KBM-7 (cell line): ENCODE measurements at regions not wholly inside any gene's neighbourhood (a gene's known extent, or its start where the extent isn't known, plus 50 kb on each side); places are given as distances from the start of the nearest gene placed in this dataset.

Experiments
- DNase-seq: peaks from one replicate; pipeline ENCODE4 v3.0.0-alpha.2; 2015
- in situ Hi-C: fragments of 300-500 bp; cut with MboI; formaldehyde crosslinking; loops from 2 replicates; pipeline ENCODE4 v1.14.3; 2020; ENCODE audit warnings: low sequenced_read_pairs, low pct_unique_long_range_greater_than_20kb, mixed read lengths

DNA sequence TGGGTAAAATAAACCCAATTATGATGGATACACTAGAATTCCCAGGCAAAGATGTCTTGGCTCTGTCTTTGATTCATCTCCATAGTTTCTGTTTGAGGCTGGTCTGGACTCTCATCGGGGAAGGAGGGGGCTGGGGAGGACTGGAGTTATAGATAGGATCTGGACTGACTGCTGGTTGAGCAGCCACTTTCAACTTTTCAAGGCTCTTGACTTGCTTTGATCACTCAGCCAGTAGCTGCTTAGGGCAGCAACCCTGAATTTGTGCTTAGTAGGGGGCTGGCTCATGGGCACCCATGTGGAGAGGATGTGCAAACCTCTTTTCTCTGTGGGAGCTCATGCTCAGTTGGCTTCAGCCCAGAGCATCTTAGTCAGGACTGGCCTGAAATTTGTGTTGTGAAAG is 114.0 kb upstream of the NEDD9 start:
- in situ Hi-C loops: no loop called here
- DNase-seq: no peak

DNA sequence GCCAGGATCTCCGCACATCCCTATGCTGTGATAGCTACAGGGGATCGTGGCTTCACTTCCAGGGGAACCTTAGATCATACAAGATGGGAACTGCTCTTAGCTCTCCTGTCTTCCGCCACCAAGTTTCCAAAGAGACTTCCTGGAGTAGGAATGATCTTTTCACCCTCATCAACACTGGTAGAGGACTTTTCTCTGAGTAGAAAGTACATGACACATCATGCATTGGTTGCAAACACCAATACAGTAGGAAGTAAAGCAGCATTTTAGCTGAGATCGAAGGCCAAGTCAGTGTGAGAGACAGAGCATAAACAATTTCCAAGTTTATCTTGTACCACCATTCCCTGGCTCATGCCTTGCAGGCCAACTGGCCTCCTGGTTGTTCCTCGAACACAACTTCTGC is 113.1 kb upstream of the NEDD9 start:
- in situ Hi-C loops: no loop called here
- DNase-seq: no peak

- DNase-seq: no peak
- in situ Hi-C loops: no loop called here
Measured at GRCh38 chr6:11343963-11344723, 111.7 kb upstream of the NEDD9 start.

GRCh38 chr6:11341867-11342266 is 109.4 kb upstream of the NEDD9 start:
- in situ Hi-C loops: no loop called here

GRCh38 chr6:11341303-11341702 is 108.8 kb upstream of the NEDD9 start:
- in situ Hi-C loops: no loop called here
- DNase-seq: no peak

More at GRCh38 chr6:11341867-11342266, 109.4 kb upstream of the NEDD9 start:
- DNase-seq: no peak

- DNase-seq: no peak
- in situ Hi-C loops: no loop called here
Measured at GRCh38 chr6:11339380-11339779, 106.9 kb upstream of the NEDD9 start.

GRCh38 chr6:11337306-11337705 is 104.8 kb upstream of the NEDD9 start:
- in situ Hi-C loops: no loop called here
- no peak for DNase-seq

- DNase-seq: no peak
- in situ Hi-C loops: no loop called here
Measured at GRCh38 chr6:11335826-11336225, 103.4 kb upstream of the NEDD9 start.

- DNase-seq: no peak
- in situ Hi-C loops: no loop called here
Measured at GRCh38 chr6:11333132-11333849, 100.8 kb upstream of the NEDD9 start.

DNA sequence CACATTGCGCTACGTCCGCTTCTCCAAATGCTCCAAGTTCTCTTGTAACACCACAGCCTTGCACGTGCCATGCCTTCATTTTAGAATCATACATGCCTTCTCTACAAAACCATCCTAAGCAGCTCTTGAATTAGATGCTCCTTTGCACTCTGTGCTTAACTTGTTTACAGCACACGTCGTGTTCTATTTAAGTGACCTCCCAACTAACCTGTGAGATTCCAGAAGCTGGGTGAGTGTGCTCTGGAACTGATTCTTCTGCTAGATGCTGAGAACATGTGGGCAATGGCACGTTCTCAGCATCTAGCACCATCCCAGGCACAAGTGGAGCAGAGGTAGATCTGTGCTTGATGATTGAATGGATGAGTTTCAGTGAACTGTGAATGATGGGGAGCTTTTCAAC is 100.0 kb upstream of the NEDD9 start:
- in situ Hi-C loops: no loop called here
- DNase-seq: no peak

DNA sequence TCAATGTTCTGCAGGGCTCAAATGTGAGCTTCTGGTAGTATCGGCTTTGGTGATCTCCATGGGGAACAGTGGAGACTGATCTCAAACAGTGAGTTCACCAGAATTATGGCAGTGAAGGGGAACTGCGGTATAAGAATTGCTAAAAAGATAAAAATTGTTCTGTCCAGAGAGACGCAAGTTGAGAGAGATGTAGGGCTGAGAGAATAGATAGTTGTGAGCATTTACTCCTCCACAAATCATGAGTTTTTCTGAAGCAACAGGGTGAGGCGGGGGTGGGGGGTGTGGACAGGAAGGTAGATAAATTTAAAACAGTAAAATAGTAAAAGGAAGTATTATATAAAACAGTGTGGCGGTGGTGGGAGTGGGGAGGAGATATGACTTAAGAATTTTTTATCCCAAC is 98.6 kb upstream of the NEDD9 start:
- in situ Hi-C loops: no loop called here

DNA sequence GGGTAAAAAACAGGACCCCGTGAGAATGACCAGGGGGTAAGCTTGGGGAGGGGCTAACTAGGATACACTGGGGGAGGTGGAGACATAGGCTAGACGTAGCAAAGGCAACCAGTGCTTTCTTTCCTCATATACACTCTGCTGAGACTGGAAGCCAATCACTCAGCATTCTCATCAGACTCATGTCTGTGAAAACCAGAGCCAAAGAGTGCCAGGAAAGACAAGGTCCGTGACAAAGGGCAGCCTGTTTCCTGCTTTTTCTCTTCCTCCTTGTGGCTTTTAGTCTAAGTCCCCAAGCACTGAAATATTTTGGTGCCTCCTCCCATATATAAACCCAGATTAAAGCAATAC is 97.9 kb upstream of the NEDD9 start:
- in situ Hi-C loops: no loop called here
- peak; percentile 89 for DNase-seq

More for the DNA sequence above, 98.6 kb upstream of the NEDD9 start:
- peak; percentile 65 for DNase-seq

- in situ Hi-C loops: no loop called here
- no peak for DNase-seq
Measured at GRCh38 chr6:11329726-11330412, 97.4 kb upstream of the NEDD9 start.

GRCh38 chr6:11328613-11329247 is 96.3 kb upstream of the NEDD9 start:
- no peak for DNase-seq
- in situ Hi-C loops: no loop called here

DNA sequence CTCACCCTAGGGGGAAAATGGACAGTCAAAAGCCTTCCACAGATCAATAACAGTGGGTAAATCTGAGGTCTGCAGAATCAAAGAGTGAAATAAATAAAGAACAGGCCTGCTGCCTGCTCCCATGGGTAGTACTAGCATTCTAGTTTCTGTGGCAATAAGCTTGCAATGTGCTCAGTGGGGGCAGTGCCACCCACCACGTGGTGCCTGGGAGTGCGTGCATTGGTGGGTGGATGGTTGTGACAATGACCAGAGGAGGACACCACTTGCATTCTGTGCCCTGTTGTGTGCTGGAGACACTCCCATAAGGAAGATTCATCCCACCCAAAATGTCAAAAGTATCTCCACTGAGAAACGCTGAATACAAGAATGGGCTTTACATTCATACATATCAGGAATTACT is 95.5 kb upstream of the NEDD9 start:
- DNase-seq: no peak
- in situ Hi-C loops: no loop called here

GRCh38 chr6:11326116-11326515 is 93.6 kb upstream of the NEDD9 start:
- in situ Hi-C loops: no loop called here
- DNase-seq: no peak

DNA sequence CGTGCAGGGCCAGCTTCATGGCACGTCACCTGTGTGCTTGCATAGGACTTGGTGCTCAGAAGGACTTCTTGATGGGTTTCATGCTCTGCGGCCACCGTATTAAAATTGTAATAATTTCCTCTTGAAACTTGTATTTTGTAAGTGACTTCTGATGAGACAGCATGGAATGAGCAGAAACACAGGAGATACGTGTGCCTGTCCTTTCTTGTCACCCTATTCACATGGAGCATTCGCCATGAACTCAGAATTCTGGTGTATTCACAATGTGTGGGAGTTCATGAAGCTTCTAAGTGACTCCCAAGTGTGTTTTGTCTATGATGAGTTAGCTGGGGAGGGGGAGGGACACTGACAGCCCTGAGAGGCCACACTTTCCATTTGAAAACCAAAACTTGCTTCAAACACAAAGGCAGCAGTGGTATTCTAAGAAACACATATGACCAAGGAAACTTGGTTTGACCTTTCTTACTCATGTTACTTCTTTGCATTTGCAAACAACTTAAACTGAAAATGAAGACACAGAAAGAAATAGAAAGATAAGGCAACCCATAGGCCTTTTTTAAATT is 92.1 kb upstream of the NEDD9 start:
- in situ Hi-C loops: no loop called here
- peak; percentile 47 for DNase-seq

DNA sequence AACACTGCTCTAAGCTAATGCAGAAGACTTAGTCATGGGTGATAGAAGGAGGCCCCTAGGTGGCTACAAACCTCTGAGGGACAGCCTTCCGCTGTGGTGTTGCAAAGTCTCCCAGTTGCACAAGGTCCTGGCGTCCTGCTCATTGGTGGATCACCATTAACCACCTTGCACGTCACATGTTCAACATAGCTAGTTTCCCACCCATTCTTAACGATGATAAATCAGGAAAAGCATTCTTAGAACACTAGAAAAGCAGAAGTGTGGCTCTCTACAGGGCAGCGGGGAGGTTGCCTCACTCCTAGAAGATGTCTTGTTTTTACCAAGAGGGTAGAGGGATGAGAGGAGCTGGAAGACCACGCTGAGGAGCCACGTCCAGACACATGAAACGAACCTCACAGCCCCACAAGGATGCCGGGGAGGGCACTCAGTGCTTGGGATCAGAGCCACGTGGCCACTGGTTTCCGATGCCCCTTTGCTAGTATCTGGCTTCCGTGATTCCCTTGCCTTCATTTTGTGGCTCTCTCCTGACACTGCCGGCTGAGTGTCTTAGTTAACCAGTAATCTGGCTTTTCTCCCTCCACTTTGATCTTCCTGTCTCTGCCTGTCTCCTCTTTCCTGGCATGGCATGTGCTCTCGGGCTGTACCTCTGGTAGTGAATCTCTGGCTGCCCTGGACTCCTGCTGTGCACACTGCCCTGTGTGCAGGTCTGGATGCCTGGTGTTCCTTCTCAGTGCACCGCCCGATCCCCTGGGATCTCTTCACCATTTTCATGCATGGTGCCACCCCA is 91.4 kb upstream of the NEDD9 start:
- peak; percentile 92 for DNase-seq
- in situ Hi-C loops: no loop called here
